SHP77 treated with DMSO at 0.1 percent for 48 hours (cell line): ENCODE measurements at regions not wholly inside any gene's neighbourhood (a gene's known extent, or its start where the extent isn't known, plus 50 kb on each side); places are given as distances from the start of the nearest gene placed in this dataset.

ENCODE experiments used
- DNase-seq: peaks from one replicate; lab custom pipeline; 2025; lab: John Stamatoyannopoulos, UW

GRCh38 chr2:134080386-134081089 is 173.3 kb upstream of the MGAT5 start:
- DNase-seq: no peak

- no peak for DNase-seq
These were observed 172.5 kb upstream of the MGAT5 start for GRCh38 chr2:134081238-134081938.

GRCh38 chr2:134083548-134083947 is 170.3 kb upstream of the MGAT5 start:
- no peak for DNase-seq

- no peak for DNase-seq
These were observed 167.2 kb upstream of the MGAT5 start for GRCh38 chr2:134086594-134087219.

GRCh38 chr2:134087371-134087921 is 166.4 kb upstream of the MGAT5 start:
- no peak for DNase-seq

GRCh38 chr2:134089454-134089853 is 164.4 kb upstream of the MGAT5 start:
- DNase-seq: no peak

GRCh38 chr2:134097740-134098139 is 156.1 kb upstream of the MGAT5 start:
- no peak for DNase-seq

- DNase-seq: no peak
These were observed 155.6 kb upstream of the MGAT5 start for GRCh38 chr2:134098321-134098720.

GRCh38 chr2:134099273-134099672 is 154.6 kb upstream of the MGAT5 start:
- DNase-seq: no peak

GRCh38 chr2:134103196-134103595 is 150.7 kb upstream of the MGAT5 start:
- DNase-seq: no peak

- DNase-seq: no peak
These were observed 149.1 kb upstream of the MGAT5 start for GRCh38 chr2:134104754-134105153.

- no peak for DNase-seq
These were observed 146.5 kb upstream of the MGAT5 start for GRCh38 chr2:134107402-134107801.

GRCh38 chr2:134108113-134108512 is 145.8 kb upstream of the MGAT5 start:
- DNase-seq: no peak

GRCh38 chr2:134109246-134109645 is 144.6 kb upstream of the MGAT5 start:
- DNase-seq: no peak

GRCh38 chr2:134109725-134110124 is 144.1 kb upstream of the MGAT5 start:
- no peak for DNase-seq

GRCh38 chr2:134110532-134110931 is 143.3 kb upstream of the MGAT5 start:
- no peak for DNase-seq

- no peak for DNase-seq
These were observed 136.2 kb upstream of the MGAT5 start for GRCh38 chr2:134117676-134118075.

- peak; percentile 73 for DNase-seq
These were observed 135.4 kb upstream of the MGAT5 start for GRCh38 chr2:134118279-134119116.

GRCh38 chr2:134119117-134119712 is 134.7 kb upstream of the MGAT5 start:
- no peak for DNase-seq

- peak; percentile 89 for DNase-seq
These were observed 134.0 kb upstream of the MGAT5 start for GRCh38 chr2:134119713-134120405.

- DNase-seq: no peak
These were observed 133.5 kb upstream of the MGAT5 start for GRCh38 chr2:134120406-134120732.
